Thyroid gland (tissue), 4 donors: ENCODE measurements at regions not wholly inside any gene's neighbourhood (a gene's known extent, or its start where the extent isn't known, plus 50 kb on each side); places are given as distances from the start of the nearest gene placed in this dataset.

Experiments used
- POLR2A ChIP-seq, 2 donors: fragments of 450-650 bp; IDR thresholded peaks; one replicate each; pipeline ENCODE4 v1.6.1; 2017; ENCODE audit warnings: antibody characterized with exemption in 2 of 2, mild to moderate bottlenecking in 2 of 2, moderate library complexity in 1 of 2
- TF ChIP-seq, protein P1 (sequence below), 6 experiments: fragments of 200-600 bp in 3 of 6; fragments of 450-650 bp in 3 of 6; sonication (generic) in 3 of 6; IDR thresholded peaks; one replicate each; pipeline ENCODE4 v1.5.1; 2016 to 2019; ENCODE audit warnings: antibody characterized with exemption in 6 of 6, mild to moderate bottlenecking in 2 of 6, inconsistent platforms in 1 of 6, moderate library complexity in 1 of 6

- TF ChIP-seq, protein P1, sequence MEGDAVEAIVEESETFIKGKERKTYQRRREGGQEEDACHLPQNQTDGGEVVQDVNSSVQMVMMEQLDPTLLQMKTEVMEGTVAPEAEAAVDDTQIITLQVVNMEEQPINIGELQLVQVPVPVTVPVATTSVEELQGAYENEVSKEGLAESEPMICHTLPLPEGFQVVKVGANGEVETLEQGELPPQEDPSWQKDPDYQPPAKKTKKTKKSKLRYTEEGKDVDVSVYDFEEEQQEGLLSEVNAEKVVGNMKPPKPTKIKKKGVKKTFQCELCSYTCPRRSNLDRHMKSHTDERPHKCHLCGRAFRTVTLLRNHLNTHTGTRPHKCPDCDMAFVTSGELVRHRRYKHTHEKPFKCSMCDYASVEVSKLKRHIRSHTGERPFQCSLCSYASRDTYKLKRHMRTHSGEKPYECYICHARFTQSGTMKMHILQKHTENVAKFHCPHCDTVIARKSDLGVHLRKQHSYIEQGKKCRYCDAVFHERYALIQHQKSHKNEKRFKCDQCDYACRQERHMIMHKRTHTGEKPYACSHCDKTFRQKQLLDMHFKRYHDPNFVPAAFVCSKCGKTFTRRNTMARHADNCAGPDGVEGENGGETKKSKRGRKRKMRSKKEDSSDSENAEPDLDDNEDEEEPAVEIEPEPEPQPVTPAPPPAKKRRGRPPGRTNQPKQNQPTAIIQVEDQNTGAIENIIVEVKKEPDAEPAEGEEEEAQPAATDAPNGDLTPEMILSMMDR (IDR thresholded peaks at IDR 0.05): no peak
- TF ChIP-seq POLR2A (IDR thresholded peaks at IDR 0.05): no peak
Measured at GRCh38 chr12:63400718-63401117, 249.7 kb upstream of the AVPR1A start.
